ENCODE measurements at regions not wholly inside any gene's neighbourhood (a gene's known extent, or its start where the extent isn't known, plus 50 kb on each side); places are given as distances from the start of the nearest gene placed in this dataset.

- Histone ChIP-seq H3K4me2 (ENCODE audit: low read length) (no peak overlapping the region), H2AFZ (ENCODE audit: low read depth, low read length, poor library complexity, severe bottlenecking) (no peak overlapping the region), H3K27ac (ENCODE audit: low read depth, low read length) (no peak overlapping the region), H3K4me1 (ENCODE audit: control insufficient read depth in 1 of 2, insufficient read depth in 2 of 2, low read length in 2 of 2) (no peaks in the 10 kb centered on the region), H3K27me3 (ENCODE audit: insufficient read depth, low read length) (peaks cover 14% of the 10 kb centered on the region), H3K9me2 (ENCODE audit: insufficient read depth) (no peaks in the 10 kb centered on the region), H3K4me3 (replicated peaks in 1 of 2; ENCODE audit: low read depth in 1 of 2, low read length in 2 of 2) (no peak overlapping the region), H3K9ac (ENCODE audit: low read length) (no peak overlapping the region), H4K20me1 (ENCODE audit: insufficient read depth) (no peaks in the 10 kb centered on the region), H3K79me2 (ENCODE audit: insufficient read depth, low read length) (no peaks in the 10 kb centered on the region), H3K9me3 (ENCODE audit: control insufficient read depth in 1 of 2, insufficient read depth in 1 of 2, low read depth in 1 of 2, low read length in 2 of 2) (no peaks in the 10 kb centered on the region), H3K36me3 (ENCODE audit: control insufficient read depth in 1 of 2, insufficient read depth in 2 of 2, low read length in 2 of 2) (no peaks in the 10 kb centered on the region)
- ChIA-PET POLR2A (no interaction called here), CTCF (no interaction called here), RAD21 (ENCODE audit: low non-redundant PET in 1 of 2, low total read pairs in 2 of 2, uncharacterized antibody in 2 of 2, unreplicated experiment in 2 of 2) (no interaction called here)
- DNase-seq (ENCODE audit: low read depth, low spot score) = no peak
- ATAC-seq = no peak
- TF ChIP-seq SIN3A (IDR thresholded peaks at IDR 0.05; ENCODE audit: low read depth) = no peak
- TF ChIP-seq EZH2phosphoT487 (IDR thresholded peaks at IDR 0.05; ENCODE audit: borderline replicate concordance) = no peak
- no peak for TF ChIP-seq CTCF (IDR thresholded peaks at IDR 0.05 in 2 of 3, conservative IDR thresholded peaks at IDR 0.05 in 1 of 3; ENCODE audit: borderline replicate concordance in 1 of 3, insufficient read depth in 1 of 3, low read depth in 2 of 3, low read length in 2 of 3)
- no peak for TF ChIP-seq ZBTB33 (IDR thresholded peaks at IDR 0.05; ENCODE audit: extremely low read depth, insufficient replicate concordance, low read length)
- TF ChIP-seq ZNF274 (IDR thresholded peaks at IDR 0.05; ENCODE audit: low read depth, low read length) = no peak
- no peak for TF ChIP-seq EGR1 (IDR thresholded peaks at IDR 0.05; ENCODE audit: low read depth)
- TF ChIP-seq SP1 (IDR thresholded peaks at IDR 0.05; ENCODE audit: low read depth) = no peak
- TF ChIP-seq CBX3 (IDR thresholded peaks at IDR 0.05; ENCODE audit: low read depth) = no peak
- TF ChIP-seq ELF1 (IDR thresholded peaks at IDR 0.05; ENCODE audit: borderline replicate concordance, low read depth) = no peak
- TF ChIP-seq EZH2 (IDR thresholded peaks at IDR 0.05) = no peak
- TF ChIP-seq MAX (IDR thresholded peaks at IDR 0.05) = no peak
- no peak for TF ChIP-seq ZFX (IDR thresholded peaks at IDR 0.05)
- no peak for TF ChIP-seq POLR2A (IDR thresholded peaks at IDR 0.05; ENCODE audit: borderline replicate concordance, extremely low read depth, insufficient read depth, insufficient read length)
- no peak for TF ChIP-seq YY1 (IDR thresholded peaks at IDR 0.05; ENCODE audit: extremely low read depth, insufficient replicate concordance, low read depth, low read length)
- no peak for TF ChIP-seq CEBPB (IDR thresholded peaks at IDR 0.05; ENCODE audit: low read depth)
- BruUV-seq (replicated peaks) = no TSS peak
- intact Hi-C loops (cut with micrococcal nuclease) = no loop called here
Measured at GRCh38 chr4:189843413-189844009, 97.2 kb upstream of the FRG1 start.
